ENCODE measurements at regions not wholly inside any gene's neighbourhood (a gene's known extent, or its start where the extent isn't known, plus 50 kb on each side); places are given as distances from the start of the nearest gene placed in this dataset.

GRCh38 chr11:106456647-106457046, 379.2 kb downstream of the AASDHPPT start:
- no peak for DNase-seq (ENCODE audit: low read depth, low spot score)

- no peak for DNase-seq (ENCODE audit: low read depth, low spot score)
Measured at GRCh38 chr11:106457727-106458126, 380.3 kb downstream of the AASDHPPT start.

- DNase-seq (ENCODE audit: low read depth, low spot score), result no peak
Measured at GRCh38 chr11:106459135-106459534, 381.7 kb downstream of the AASDHPPT start.

GRCh38 chr11:106461148-106461691, 383.8 kb downstream of the AASDHPPT start:
- no peak for DNase-seq (ENCODE audit: low read depth, low spot score)

- peak; percentile 46 for DNase-seq (ENCODE audit: low read depth, low spot score)
Measured at GRCh38 chr11:106461839-106462545, 384.5 kb downstream of the AASDHPPT start.

GRCh38 chr11:106463154-106463553, 385.7 kb downstream of the AASDHPPT start:
- DNase-seq (ENCODE audit: low read depth, low spot score), result no peak

- DNase-seq (ENCODE audit: low read depth, low spot score), result no peak
Measured at GRCh38 chr11:106463796-106464201, 386.3 kb downstream of the AASDHPPT start.

- no peak for DNase-seq (ENCODE audit: low read depth, low spot score)
Measured at GRCh38 chr11:106464728-106465127, 387.3 kb downstream of the AASDHPPT start.

GRCh38 chr11:106466521-106467080, 389.1 kb downstream of the AASDHPPT start:
- DNase-seq (ENCODE audit: low read depth, low spot score), result peak; percentile 83

- no peak for DNase-seq (ENCODE audit: low read depth, low spot score)
Measured at GRCh38 chr11:106467501-106467900, 390.0 kb downstream of the AASDHPPT start.

GRCh38 chr11:106468086-106468485, 390.6 kb downstream of the AASDHPPT start:
- DNase-seq (ENCODE audit: low read depth, low spot score), result peak; percentile 67

GRCh38 chr11:106468531-106468930, 391.1 kb downstream of the AASDHPPT start:
- DNase-seq (ENCODE audit: low read depth, low spot score), result no peak

- no peak for DNase-seq (ENCODE audit: low read depth, low spot score)
Measured at GRCh38 chr11:106470230-106470629, 392.8 kb downstream of the AASDHPPT start.

- no peak for DNase-seq (ENCODE audit: low read depth, low spot score)
Measured at GRCh38 chr11:106471276-106471675, 393.8 kb downstream of the AASDHPPT start.

GRCh38 chr11:106473089-106473722, 395.7 kb downstream of the AASDHPPT start:
- no peak for DNase-seq (ENCODE audit: low read depth, low spot score)

- no peak for DNase-seq (ENCODE audit: low read depth, low spot score)
Measured at GRCh38 chr11:106474274-106474673, 396.8 kb downstream of the AASDHPPT start.

GRCh38 chr11:106475181-106475580, 397.7 kb downstream of the AASDHPPT start:
- no peak for DNase-seq (ENCODE audit: low read depth, low spot score)

GRCh38 chr11:106477776-106478175, 400.3 kb downstream of the AASDHPPT start:
- no peak for DNase-seq (ENCODE audit: low read depth, low spot score)

GRCh38 chr11:106479646-106480045, 402.2 kb downstream of the AASDHPPT start:
- no peak for DNase-seq (ENCODE audit: low read depth, low spot score)

- DNase-seq (ENCODE audit: low read depth, low spot score), result peak; percentile 55
Measured at GRCh38 chr11:106480581-106481190, 403.2 kb downstream of the AASDHPPT start.

GRCh38 chr11:106482917-106483785, 405.7 kb downstream of the AASDHPPT start:
- peak; percentile 78 for DNase-seq (ENCODE audit: low read depth, low spot score)
